ENCODE measurements at regions not wholly inside any gene's neighbourhood (a gene's known extent, or its start where the extent isn't known, plus 50 kb on each side); places are given as distances from the start of the nearest gene placed in this dataset.

GRCh38 chr2:147709655-147710054 lies 135.2 kb upstream of the ACVR2A start:
- no peak for DNase-seq

GRCh38 chr2:147703171-147703570 lies 141.7 kb upstream of the ACVR2A start:
- DNase-seq = no peak

GRCh38 chr2:147698166-147698565 lies 146.7 kb upstream of the ACVR2A start:
- DNase-seq = no peak

- DNase-seq = no peak
Observed at GRCh38 chr2:147696426-147696825, 148.4 kb upstream of the ACVR2A start.

- no peak for DNase-seq
Observed at GRCh38 chr2:147689220-147689909, 155.5 kb upstream of the ACVR2A start.

GRCh38 chr2:147688242-147688641 lies 156.6 kb upstream of the ACVR2A start:
- DNase-seq = no peak

DNA sequence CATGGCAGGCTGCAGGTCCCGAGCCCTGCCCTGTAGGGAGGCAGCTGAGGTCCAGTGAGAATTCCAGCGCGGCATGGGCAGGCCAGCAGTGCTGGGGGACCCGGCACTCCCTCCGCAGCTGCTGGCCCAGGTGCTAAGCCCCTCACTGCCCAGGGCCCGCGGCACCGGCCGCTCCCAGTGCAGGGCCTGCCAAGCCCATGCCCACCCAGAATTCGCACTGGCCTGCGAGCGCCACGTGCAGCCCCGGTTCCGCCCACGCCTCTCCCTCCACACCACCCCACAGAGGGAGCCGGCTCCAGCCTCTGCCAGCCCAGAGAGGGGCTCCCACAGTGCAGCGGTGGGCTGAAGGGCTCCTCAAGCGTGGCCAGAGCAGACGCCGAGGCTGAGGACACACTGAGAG lies 158.5 kb upstream of the ACVR2A start:
- DNase-seq = no peak

GRCh38 chr2:147684903-147685302 lies 159.9 kb upstream of the ACVR2A start:
- DNase-seq = no peak

DNA sequence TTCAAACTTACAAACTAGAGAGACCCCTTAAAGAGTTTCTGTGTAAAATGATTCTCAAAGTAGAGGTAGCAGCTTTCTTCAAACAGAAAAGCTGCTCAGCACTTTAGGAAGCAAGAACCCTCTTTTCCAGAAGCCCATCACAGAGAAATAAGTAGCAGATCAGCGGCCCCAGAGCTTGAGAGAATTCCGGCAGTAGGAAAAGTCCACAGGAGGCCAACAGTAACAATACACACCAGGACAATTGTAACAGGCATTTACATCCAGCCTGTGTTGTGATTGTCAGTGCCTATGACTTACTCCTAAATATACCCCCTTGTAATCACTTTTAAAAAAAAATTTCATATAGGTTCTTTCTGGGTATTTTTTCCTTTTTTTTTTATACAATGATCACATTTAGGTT lies 161.4 kb upstream of the ACVR2A start:
- no peak for DNase-seq

GRCh38 chr2:147681093-147681492 lies 163.7 kb upstream of the ACVR2A start:
- no peak for DNase-seq

- peak; percentile 85 for DNase-seq
Observed at GRCh38 chr2:147679955-147680531, 164.8 kb upstream of the ACVR2A start.

DNA sequence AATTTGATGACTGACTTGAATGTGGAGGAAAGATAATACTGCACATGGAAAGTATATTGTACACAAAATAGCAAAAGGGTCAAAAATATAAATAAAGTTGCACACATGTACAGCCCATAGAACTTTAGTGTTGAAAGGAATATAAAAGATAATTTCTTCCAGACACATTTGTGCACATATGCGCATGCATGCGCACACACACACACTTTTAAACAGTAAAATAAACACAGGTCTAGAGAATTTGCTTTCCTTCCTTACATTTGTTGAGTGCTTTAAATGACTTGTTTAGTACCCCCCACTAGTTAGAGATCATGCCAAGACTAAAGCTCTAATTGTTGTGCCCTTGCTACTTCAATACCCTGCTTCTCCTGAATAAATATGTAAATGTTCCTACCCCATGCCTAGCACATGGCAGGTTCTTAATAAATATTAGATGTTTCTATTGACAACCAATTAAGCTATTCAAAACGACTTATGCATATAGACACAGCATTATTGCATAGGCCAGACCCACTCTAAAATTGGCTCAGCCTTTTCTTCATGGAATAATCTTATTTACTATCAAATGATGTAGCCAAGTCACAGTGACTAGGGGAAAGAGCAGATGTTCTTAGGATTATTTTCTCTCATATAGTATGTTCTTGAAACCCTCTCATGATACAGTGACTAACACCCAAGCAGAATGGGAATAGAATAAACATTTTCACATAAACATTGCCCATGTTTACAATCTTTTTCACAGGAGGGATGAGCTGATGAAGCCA lies 165.5 kb upstream of the ACVR2A start:
- DNase-seq = peak; percentile 85

DNA sequence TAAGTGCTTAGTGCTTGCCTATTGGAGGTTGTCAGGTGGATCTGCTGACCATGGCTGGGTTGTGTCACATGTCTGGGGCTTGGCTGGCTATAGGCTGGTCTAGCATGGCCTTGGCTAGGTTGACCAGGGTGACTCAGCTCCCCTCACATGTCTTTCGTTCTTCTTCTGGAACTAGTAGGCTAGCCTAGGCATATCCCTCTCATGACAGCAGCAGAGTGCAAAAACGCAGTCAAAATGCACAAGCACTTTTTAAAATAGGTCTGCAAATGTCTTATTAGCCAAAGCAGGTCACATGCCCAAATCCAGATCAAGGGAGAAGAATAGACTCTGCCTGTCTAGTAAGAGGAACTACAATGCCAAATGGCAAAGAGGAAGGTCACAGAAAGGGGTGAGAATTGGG lies 179.7 kb upstream of the ACVR2A start:
- DNase-seq = no peak

DNA sequence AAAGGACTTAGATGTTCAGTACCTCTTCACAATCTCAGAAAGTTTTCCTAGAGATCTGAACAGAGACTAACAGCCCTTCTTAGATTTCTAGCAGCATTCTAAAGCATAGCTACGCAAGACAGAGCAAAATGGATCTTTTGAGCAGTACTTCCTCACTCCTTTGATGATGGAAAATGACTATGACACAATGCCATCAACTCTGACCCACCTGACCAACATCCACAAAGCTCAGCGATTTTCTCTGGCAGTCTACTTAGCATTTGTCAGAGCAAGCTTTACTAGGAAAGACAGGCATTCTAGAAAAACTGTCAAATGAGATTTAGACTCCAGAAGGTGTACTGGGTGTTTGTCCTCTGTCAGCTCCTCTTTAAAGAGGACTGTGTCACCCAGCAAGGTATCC lies 180.9 kb upstream of the ACVR2A start:
- no peak for DNase-seq

DNA sequence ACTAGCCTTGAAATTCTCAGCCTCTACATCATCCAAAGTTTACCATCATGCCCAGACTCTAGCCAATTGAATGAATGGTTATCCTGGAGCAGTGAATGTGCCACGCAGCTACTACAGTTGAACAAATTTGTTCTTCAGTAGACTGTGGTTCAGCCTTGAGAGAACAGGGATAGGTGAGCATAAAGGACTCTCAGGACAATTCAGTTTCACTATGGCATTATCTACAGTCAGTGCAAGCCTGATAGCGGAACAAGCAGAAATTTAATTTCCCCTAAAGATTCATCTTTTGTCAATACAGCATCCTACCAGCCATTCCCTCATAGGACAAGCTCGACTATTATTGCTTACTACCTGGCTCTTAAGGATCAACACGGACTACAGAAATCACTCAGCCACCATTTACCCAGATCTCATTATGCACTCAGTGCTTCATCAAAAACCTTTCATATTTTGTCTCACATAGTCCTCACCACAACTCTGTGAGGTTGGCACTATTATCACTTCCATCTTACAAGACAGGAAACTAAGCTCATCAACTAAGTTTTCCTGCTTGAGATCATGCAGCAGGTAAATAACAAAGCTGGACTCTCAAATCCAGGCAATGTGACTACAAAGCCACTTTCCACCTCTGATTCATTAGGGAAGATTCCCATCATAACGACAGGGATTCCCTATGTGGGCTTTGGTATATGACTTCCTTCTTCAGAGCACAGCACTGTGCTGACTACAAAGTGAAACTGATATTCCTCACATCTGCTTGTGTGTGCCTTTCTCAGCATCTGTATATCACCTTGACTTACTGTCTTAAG lies 181.5 kb upstream of the ACVR2A start:
- DNase-seq = no peak

GRCh38 chr2:147662221-147662620 lies 182.6 kb upstream of the ACVR2A start:
- DNase-seq = no peak

DNA sequence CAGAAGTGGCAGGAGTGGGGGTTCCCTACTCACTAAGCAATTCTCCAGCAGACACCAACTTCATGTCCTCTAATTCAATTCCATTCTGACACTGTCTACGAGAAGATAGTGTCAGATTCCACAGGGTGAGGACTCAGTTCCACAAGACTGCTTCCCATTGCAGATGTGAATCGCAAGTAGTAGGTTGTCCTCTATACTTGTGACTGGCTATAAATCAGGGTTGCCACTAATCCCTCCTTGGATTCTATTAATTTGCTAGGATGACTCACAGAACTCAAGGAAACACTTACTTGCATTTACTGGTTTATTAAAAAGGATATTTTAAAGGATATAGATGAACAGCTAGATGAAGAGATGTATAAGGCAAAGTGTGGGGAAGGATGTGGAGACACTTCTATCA lies 184.1 kb upstream of the ACVR2A start:
- DNase-seq = no peak

DNA sequence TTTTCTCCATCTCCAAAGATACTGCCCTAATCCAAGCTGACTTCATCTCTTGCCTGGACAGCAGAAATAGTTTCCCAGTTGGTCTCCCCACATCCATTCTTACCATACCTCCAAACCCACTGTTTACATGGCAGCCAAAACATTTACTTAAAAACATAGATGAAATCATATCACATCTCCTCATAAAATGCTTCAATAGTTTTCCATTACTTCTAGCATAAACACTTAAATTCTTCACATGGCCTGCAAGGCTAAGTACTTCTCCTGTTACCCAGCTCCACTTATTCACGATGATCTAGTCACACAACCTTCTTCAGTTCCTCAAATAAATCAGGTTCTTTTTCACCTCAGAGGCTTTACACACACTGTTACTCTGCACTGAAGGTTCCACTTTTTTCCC lies 185.8 kb upstream of the ACVR2A start:
- DNase-seq = no peak

GRCh38 chr2:147657086-147658000 lies 187.5 kb upstream of the ACVR2A start:
- DNase-seq = no peak

DNA sequence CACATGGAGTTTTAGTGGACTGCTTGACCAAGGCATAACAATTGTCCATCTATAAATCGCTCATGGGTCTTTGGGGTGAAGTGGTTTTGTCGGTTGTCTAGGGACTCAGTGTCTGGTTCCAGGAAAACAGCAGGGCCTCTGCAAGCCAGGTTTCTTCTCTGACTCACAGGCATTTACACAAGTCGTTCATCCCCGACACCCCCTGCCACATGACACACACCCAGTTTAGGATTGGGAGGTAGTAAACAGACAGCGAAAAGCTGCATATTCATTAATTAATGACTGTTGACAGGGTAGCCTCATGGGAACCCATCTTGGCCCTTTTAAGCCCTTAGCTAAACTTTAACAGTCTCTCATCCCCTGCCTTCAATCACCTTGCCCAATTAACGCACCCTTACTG lies 194.8 kb upstream of the ACVR2A start:
- DNase-seq = no peak

DNA sequence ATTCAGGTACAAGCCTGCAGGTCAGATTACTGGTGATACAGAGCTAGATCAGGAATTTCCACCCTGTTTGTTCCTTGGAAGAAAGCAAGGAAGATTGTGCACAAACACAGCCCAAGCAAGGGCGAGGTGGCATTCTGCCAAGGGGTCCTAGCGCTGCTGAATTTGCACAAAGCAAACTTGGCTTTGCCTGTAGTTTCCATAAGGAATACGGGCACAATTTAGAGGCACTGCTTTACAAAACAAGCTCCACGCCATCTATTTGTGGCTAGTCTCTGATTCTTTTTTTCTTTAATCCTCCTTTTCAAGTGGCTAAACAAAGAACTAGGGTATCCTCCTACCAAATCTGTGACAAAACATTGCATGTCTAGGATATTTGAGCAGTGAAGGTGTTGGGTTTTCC lies 195.5 kb upstream of the ACVR2A start:
- no peak for DNase-seq

GRCh38 chr2:147648471-147648870 lies 196.4 kb upstream of the ACVR2A start:
- no peak for DNase-seq

Data from NCI-H524 treated with DMSO at 0.1 percent for 48 hours (cell line).